ENCODE measurements at regions not wholly inside any gene's neighbourhood (a gene's known extent, or its start where the extent isn't known, plus 50 kb on each side); places are given as distances from the start of the nearest gene placed in this dataset.

DNA sequence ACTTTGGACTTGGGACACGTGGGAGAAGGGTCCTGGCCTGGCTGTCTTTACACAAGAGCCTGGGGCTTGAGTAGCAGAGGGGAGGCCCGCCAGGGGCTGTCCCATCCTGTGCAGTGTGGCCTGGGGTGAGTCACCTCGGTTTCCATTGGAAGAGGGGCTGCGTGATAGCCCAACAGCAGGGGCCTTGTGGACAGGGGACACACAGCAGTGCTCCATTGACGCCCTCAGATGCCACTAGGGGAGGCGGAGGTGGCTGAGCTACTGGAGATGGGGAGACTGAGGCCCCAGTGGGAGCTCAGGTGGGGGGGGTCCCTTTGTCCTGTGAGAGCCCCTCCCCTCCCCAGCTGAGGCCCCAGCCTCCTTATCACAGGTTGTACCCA, 50.0 kb upstream of the RNU6ATAC start:
- DNase-seq (no peak), ATAC-seq (ENCODE audit: insufficient read depth, low FRiP score) (no peak)
- H3K36me3 ChIP-seq (ENCODE audit: control insufficient read depth in 4 of 4, insufficient read depth in 4 of 4, low read length in 4 of 4) = no peaks in the 10 kb centered on the region
- H3K27me3 ChIP-seq (ENCODE audit: control insufficient read depth in 3 of 3, insufficient read depth in 3 of 3, low read length in 2 of 3) = no peaks in the 10 kb centered on the region
- no peak overlapping the region for H3K9ac ChIP-seq (ENCODE audit: insufficient read depth in 1 of 2, low read length in 2 of 2)
- WGBS, 2 donors = 90 to 93% methylated on average over 6 of the region's 6 CpGs
- no peak overlapping the region for H3K4me3 ChIP-seq
- peaks cover 0 to 4% (median 2%) of the 10 kb centered on the region in 4 donors for H3K9me3 ChIP-seq (ENCODE audit: control insufficient read depth in 4 of 4, insufficient read depth in 3 of 4, low read length in 3 of 4)
- TF ChIP-seq, protein P1, sequence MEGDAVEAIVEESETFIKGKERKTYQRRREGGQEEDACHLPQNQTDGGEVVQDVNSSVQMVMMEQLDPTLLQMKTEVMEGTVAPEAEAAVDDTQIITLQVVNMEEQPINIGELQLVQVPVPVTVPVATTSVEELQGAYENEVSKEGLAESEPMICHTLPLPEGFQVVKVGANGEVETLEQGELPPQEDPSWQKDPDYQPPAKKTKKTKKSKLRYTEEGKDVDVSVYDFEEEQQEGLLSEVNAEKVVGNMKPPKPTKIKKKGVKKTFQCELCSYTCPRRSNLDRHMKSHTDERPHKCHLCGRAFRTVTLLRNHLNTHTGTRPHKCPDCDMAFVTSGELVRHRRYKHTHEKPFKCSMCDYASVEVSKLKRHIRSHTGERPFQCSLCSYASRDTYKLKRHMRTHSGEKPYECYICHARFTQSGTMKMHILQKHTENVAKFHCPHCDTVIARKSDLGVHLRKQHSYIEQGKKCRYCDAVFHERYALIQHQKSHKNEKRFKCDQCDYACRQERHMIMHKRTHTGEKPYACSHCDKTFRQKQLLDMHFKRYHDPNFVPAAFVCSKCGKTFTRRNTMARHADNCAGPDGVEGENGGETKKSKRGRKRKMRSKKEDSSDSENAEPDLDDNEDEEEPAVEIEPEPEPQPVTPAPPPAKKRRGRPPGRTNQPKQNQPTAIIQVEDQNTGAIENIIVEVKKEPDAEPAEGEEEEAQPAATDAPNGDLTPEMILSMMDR (IDR thresholded peaks at IDR 0.05; ENCODE audit: control extremely low read depth, extremely low read depth) = no peak
- peak overlapping the region in 1 of 2 donors; percentile 18 for H3K27ac ChIP-seq (ENCODE audit: low read depth in 1 of 2, low read length in 1 of 2)
- peaks cover 0 to 63% (median 11%) of the 10 kb centered on the region in 5 donors for H3K4me1 ChIP-seq (ENCODE audit: control insufficient read depth in 5 of 5, insufficient read depth in 5 of 5, low read length in 5 of 5)

DNA sequence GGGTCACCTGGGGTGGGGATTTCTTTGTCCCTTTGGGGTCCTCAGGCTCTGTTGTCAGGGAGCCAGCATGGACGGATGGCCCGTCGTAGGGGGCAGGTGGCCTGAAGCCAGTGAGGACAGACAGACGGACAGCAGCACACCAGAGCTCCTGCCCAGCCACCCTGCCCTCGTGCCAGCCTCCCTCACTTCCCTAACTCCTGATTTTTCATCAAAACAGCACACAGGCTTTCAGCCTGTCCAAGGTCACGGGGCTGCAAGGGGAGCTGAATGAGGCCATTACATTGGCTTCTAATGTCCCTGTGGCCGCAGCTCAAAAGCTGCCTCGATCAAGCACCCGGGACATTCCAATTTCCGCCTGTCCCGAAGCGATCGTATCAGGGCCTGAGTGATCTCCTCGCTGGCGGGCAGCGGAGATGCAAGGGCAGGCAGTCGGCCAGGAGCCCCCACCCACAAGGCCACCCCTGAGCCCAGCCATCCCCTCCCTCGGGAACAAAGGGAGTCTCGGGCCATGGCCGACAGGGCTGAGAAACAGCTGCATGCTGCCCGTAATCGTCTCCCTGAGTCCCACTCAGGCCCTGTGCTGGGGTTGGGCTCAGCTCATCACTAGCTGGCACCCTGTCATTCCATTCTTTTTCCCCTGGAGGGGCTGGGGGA, 50.5 kb upstream of the RNU6ATAC start:
- Histone ChIP-seq H3K36me3 (ENCODE audit: control insufficient read depth in 4 of 4, insufficient read depth in 4 of 4, low read length in 4 of 4) (no peaks in the 10 kb centered on the region), H3K27me3 (ENCODE audit: control insufficient read depth in 3 of 3, insufficient read depth in 3 of 3, low read length in 2 of 3) (no peaks in the 10 kb centered on the region), H3K9me3 (ENCODE audit: control insufficient read depth in 4 of 4, insufficient read depth in 3 of 4, low read length in 3 of 4) (peaks cover 0 to 4% (median 2%) of the 10 kb centered on the region in 4 donors), H3K27ac (ENCODE audit: low read depth in 1 of 2, low read length in 1 of 2) (peak overlapping the region in 1 of 2 donors; percentile 65), H3K9ac (ENCODE audit: insufficient read depth in 1 of 2, low read length in 2 of 2) (no peak overlapping the region), H3K4me1 (ENCODE audit: control insufficient read depth in 5 of 5, insufficient read depth in 5 of 5, low read length in 5 of 5) (peaks cover 0 to 58% (median 11%) of the 10 kb centered on the region in 5 donors), H3K4me3 (no peak overlapping the region)
- TF ChIP-seq, protein P1 (IDR thresholded peaks at IDR 0.05; ENCODE audit: control extremely low read depth, extremely low read depth) = no peak
- peak; percentile 70 to 80 (median 73) for DNase-seq
- 78 to 81% methylated on average over 22 of the region's 22 CpGs for WGBS, 2 donors
- ATAC-seq (ENCODE audit: insufficient read depth, low FRiP score) = no peak

DNA sequence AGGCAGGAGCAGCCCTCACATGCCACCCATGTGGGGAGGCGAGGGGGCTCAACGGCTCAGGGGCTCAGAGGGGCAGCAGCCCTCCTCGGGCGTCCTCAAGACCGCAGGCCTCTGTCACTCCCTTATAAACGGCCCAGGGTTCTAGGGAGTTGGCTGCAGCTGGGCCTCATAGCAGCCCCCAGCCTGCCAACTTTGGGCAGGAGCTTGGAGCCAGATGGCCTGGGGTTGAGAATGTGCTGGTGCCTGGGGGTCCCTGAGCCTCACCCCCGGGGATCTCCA, 51.0 kb upstream of the RNU6ATAC start:
- Histone ChIP-seq H3K27ac (ENCODE audit: low read depth in 1 of 2, low read length in 1 of 2) (peak overlapping the region in 1 of 2 donors; percentile 65), H3K27me3 (ENCODE audit: control insufficient read depth in 3 of 3, insufficient read depth in 3 of 3, low read length in 2 of 3) (no peaks in the 10 kb centered on the region), H3K9me3 (ENCODE audit: control insufficient read depth in 4 of 4, insufficient read depth in 3 of 4, low read length in 3 of 4) (peaks cover 0 to 4% (median 2%) of the 10 kb centered on the region in 4 donors), H3K4me3 (no peak overlapping the region), H3K36me3 (ENCODE audit: control insufficient read depth in 4 of 4, insufficient read depth in 4 of 4, low read length in 4 of 4) (no peaks in the 10 kb centered on the region), H3K4me1 (ENCODE audit: control insufficient read depth in 5 of 5, insufficient read depth in 5 of 5, low read length in 5 of 5) (peaks cover 0 to 54% (median 11%) of the 10 kb centered on the region in 5 donors), H3K9ac (ENCODE audit: insufficient read depth in 1 of 2, low read length in 2 of 2) (peak overlapping the region in 1 of 2 donors; percentile 32)
- ATAC-seq (ENCODE audit: insufficient read depth, low FRiP score) (no peak), DNase-seq (no peak)
- WGBS, 2 donors = 70 to 72% methylated on average over 7 of the region's 7 CpGs
- TF ChIP-seq, protein P1 (IDR thresholded peaks at IDR 0.05; ENCODE audit: control extremely low read depth, extremely low read depth) = no peak
